Activated effector memory CD4-positive, alpha-beta T cell treated with Interleukin-2 at 50 U/mL for 16 hours (primary cell): ENCODE measurements at regions not wholly inside any gene's neighbourhood (a gene's known extent, or its start where the extent isn't known, plus 50 kb on each side); places are given as distances from the start of the nearest gene placed in this dataset.
"Not testable (repeated sequence)": the region's sequence is repeated elsewhere in the genome, so short reads cannot be mapped to it uniquely, and the experiment has no call there.

ENCODE experiments used
- DNase-seq: peaks from one replicate; pipeline ENCODE4 v3.0.0-alpha.2; 2020

DNA sequence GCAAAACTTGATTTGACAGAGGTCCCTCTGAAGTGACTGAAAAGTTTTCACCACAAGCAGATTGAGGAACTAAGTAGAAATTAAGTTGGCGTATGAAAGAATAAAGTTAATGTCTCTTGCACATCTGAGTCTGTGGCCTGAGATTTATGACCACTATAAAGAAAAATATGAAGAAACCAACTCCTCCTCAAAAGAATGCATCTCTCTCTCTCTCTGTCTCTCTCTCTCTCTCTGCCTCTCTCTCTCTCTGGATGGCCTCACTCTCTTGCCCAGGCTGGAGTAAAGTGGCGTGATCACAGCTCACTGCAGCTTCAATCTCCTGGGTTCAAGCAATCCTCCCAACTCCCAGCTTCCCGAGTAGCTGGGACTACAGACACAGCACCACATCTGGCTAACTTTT lies 55.2 kb downstream of the RPL22L1 start:
- DNase-seq = no peak

DNA sequence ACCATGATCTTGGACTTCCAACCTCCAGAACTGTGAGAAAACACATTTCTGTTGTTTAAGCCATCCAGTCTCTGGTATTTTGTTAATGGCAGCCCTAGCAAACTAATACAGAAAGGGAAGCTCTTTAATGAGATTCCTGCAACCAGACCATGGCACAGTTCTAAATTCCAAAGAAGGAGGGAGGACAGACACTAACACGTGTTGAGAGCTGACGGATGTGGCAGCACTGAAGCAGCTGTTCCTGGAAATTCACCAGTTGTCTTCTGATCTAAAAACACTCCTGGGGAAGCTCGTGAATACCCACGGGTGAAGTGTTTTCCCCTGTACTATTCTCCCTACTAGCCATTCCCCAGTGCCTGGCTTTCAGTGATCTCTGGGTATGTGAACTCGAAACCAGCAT lies 56.7 kb downstream of the RPL22L1 start:
- no peak for DNase-seq

DNA sequence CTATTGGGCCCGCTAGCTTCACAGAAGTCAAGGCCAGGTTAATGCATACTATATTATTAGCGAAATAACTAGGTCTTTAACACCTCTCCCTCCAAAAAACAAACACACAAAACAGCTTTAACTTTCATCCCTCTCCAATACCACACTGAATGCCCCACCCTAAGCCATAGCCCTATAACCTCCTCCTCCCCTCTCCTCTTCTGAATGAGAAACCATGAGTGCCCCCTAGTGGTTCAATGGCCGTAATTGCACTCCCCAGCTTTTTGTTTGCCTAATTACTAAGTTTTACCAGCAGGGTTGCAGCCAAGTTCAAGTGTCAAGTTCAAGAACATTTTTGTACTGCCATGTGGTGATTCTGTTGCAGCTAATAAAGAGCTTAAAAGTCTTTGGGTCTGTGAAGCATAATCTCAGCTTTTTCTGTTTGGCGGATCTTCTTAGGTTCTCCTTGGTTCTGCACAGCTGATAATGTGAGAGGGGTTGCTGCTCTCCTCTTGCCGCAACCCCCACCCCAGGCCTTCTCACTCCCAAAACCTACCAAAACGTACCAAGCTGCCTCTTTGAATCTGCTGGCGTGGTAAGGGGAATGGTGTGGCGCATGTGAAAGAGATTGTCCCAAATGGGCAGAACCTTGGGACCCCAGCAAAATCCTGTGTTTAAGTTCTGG lies 57.9 kb downstream of the RPL22L1 start:
- peak; percentile 40 for DNase-seq

DNA sequence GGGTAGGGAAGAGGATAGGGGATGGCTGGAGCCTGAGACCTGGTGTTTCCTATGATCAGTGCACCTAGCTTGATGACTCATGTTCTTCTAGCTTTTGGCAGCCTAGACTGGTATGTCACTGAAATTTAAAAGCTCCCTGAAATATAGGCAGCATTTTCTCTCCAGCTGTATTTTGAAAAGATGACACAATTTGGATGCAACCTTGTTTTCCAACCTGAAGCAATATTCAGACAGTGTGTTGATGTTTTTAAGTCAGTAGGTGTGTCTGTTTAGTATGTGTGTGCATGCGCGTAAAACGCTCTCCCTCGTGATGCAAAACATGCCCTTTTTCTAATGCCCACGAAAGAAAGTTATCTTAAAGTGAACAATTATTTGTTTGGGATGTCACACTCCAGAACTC lies 58.5 kb downstream of the RPL22L1 start:
- DNase-seq = no peak

DNA sequence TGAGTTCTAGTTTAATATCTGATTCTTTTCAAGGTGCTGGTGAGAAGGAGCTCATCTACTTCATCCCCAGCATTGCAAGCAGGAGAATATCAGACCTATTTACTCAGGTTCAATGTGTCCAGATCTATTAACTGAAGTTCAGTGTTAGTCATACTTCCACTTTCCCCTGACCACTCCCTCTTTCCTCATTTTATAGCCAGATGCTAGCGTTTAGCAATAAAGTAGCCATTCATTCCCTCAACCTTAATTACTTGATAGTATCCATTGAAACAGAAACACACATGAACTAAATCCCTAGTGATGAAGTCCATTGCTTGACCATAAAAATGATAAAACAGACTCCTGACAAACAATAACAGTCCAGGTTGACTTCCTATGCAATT lies 60.0 kb downstream of the RPL22L1 start:
- no peak for DNase-seq

DNA sequence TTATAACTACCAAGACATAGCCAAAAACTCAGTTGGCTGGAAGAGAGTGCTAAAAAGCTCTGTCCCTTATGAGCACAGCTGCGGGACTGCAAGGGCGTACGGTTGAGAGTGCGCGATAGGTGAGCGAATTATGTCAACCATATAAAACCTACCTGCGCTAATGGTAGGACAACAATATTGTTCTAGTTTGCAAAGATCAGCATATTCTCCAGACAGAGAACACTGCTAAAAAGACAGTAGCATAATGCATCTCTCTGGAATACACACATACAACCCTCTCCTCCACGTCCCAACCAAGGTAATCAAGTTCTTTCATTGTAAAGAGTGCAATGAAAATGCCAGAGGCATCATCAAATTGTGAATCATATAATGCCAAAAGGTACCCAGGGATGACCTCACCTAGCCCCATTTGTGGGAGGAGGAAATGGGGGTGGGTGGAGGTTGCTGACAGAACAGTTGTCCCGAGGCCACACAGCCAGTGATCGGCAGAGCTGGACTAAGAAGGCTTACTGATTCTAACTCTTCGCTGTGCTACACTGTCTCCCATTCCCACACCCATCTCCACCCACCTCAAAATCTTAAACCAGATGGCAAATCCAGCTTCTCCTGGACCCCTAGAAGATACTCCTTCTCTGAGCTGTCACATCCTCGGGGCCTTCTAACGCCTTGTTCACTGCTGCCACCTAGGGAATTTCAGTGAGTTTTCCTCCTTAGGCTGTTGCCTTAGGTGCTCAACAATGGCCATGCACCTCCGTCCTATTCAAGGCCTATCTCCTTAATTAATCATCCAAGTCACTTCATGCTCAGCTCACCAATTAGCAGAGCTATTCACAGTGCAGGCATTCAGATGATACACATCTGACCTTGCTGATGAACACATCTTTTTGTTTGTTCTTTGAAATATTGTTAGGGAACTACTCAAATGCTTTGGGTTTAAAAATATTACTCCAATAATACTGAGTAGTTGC lies 60.7 kb downstream of the RPL22L1 start:
- no peak for DNase-seq

DNA sequence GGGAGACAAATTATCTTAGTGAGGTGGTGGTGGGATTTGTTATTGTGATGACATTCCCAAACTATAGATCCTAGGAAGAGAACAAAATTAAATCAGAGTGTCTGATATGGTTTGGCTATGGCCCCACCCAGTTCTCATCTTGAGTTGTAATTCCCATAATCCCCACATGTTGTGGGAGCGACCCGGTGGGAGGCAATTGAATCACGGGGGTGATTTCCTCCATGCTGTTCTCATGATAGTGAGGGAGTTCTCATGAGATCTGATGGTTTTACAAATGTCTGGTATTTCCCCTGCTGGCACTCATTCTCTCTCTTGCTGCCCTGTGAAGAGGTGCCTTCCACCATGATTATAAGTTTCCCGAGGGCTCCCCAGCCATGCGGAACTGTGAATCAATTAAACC lies 62.0 kb downstream of the RPL22L1 start:
- DNase-seq = no peak

DNA sequence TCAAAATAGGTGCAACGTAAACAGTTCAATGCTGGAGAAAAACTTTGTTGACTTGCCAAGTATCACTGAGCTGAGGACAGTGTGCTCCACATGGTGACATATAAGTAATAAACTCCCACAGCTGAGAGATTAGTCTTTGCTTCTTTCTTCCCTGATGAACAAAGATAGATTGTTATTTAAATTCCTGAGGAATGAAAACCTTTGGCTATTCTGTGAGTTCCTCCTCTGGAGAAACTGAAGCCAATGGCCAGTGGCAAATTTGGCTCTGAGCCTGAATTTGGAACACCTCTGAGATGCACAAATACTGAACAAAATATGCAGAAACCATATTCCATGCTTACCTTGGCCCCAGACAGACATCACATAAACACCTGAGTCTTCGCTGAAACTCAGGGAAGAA lies 63.3 kb downstream of the RPL22L1 start:
- DNase-seq = no peak

DNA sequence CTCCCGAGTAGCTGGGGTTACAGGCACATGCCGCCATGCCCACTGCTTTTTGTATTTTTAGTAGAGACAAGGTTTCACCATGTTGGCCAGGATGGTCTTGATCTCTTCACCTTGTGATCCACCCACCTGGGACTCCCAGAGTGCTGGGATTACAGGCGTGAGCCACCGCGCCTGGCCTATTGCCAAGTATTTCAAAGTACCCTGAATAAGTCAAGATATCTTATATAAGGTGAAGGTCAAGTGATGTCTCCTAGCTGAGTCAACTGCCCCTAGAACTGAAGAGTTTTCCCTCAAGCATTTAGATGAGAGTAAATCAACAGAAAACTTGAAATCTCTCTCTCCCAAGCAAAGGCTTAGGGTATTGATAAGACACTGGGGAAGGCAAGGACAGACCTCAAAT lies 63.9 kb downstream of the RPL22L1 start:
- DNase-seq = no peak

DNA sequence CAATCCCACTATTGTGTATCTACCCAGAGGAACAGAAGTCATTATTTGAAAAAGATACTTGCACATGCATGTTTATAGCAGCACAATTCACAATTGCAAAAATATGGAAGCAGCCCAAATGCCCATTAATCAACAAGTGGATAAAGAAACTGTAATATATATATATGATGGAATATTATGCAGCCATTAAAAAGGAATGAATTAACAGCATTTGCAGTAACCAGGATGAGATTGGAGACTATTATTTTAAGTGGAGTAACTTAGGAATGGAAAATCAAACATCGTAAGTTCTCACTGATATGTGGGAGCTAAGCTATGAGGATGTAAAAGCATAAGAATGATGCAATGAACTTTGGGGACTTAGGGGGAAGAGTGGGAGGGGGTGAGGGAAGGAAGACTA lies 64.7 kb downstream of the RPL22L1 start:
- DNase-seq = not testable (repeated sequence)

DNA sequence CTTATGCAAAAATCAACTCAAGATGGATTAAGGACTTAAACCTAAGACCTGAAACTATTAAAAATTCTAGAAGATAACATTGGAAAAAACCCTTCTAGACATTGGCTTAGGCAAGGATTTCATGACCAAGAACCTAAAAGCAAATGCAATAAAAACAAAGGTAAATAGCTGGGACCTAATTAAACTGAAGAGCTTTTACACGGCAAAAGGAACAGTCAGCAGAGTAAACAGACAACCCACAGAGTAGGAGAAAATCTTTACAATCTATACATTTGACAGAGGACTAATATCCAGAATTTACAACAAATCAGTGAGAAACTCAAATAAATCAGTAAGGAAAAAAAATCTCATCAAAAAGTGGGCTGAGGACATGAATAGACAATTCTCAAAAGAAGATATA lies 65.4 kb downstream of the RPL22L1 start:
- not testable (repeated sequence) for DNase-seq

DNA sequence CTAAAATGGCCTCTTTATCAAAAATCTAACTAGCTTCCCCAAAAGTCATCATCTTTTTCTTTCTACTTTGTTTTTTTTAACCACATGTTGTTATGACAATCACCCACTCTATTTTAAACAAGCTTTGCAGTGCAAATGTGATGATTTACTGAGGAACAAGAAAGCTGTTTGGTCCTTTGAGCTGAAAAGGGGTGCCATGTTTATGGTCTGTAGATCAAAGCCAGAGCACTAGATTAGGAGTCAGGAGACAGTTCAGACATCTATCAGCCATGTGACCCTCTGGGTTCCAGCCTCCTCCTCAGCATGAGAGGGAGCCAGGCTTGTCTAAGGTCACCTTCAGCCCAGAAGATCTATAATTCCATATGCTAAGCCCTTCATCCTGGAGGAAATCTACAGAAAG lies 65.9 kb downstream of the RPL22L1 start:
- no peak for DNase-seq

DNA sequence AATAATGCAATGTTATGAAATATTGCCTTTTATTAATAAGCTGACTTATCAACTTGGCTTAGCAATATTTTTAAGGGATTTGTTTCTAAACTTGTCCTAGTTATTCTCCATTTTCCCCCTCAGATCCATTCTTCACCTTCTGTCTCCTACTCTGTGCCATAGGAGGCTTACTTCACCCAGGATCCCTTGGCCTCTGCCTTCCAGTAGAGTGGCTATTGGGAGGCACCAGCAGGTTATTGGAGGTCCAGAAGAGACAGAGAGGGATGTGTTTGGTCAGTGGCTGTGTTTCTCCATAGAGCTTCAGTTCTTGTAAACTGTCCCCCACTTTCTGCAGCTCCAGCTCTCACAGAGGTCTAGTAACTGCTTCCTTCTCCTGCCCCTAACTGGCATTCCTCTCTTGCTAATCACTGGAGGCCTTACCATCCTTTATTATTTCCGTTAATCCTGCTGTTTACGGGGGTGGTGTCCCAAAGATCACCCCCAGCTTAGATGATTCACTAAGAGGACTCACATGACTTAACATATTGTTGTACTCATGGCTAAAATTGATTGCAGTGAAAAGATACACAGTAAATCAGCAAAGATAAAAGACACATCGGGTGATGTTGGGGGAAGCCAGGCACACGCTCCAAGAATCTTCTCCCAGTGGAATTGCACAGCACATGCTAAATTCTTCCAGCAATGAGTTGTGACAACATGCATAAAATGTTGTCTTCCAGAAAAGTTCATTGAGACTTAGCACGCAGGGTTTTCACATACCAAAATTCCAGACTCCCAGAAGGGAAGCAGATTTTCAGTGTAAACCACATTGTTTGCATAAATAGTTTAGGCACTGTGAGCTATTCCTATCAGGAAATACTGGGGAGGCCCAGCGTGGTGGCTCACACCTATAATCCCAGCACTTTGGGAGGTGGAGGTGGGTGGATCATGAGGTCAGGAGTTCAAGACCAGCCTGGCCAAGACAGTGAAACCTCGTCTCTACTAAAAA lies 67.5 kb downstream of the RPL22L1 start:
- DNase-seq = no peak

DNA sequence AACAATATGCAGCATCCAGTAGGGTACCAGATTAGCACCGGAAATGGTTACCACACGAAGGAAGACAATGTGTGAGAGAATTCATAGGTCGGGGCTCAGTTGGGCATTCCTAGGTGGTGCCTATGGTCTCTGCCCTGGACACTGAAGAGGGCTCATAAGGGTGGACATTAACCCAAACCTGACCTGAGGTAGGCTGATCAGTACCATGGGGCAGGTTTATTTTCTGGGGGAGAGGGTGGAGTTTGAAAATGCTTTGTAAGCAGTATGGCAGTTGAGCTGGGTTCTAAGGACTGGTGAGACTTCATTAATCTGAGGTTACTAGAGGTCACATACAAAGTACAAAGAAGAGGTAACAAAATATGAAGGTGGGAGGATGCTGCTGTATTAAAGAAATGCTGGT lies 68.4 kb downstream of the RPL22L1 start:
- no peak for DNase-seq

DNA sequence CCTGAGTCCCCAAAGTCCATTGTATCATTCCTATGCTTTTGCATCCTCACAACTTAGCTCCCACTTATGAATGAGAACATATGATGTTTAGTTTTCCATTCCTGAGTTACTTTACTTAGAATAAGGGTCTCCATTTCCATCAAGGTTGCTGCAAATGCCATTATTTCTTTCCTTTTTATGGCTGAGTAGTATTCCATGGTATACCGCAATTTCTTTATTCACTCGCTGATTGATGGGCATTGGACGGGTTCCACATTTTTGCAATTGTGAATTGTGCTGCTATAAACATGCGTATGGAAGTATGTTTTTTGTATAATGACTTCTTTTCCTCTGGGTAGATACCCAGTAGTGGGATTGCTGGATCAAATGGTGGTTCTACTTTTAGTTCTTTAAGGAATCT lies 69.7 kb downstream of the RPL22L1 start:
- DNase-seq = not testable (repeated sequence)

DNA sequence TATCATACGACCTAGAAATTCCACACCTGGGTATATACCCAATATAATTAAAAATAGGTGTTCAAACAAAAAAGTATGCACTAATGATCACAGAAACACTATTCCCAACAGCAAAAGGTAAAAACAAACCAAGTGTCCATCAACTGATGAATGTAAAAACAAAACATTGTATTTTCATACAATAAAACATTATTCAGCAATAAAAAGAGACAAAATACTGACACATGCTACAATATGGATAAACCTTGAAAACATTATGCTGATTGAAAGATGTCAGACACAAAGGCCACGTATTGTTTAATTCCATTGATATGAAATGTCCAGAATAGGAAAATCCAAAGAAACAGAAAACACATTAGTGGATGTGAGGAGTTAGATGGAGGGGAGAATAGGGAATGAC lies 71.0 kb downstream of the RPL22L1 start:
- no peak for DNase-seq

DNA sequence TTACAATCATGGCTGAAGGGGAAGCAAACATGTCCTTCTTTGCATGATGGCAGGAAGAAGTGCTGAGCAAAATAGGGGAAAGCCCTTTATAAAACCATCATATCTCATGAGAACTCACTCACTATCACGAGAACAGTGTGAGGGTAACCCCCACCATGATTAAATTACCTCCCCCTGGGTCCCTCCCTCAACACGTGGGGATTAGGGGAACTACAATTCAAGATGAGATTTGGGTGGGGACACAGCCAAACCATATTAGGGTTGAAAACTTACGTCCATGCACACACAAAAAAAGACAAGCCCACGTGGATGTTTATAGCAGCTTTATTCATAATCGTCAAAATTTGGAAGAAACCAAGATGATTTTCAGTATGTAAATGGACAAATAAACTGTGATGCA lies 72.3 kb downstream of the RPL22L1 start:
- no peak for DNase-seq

DNA sequence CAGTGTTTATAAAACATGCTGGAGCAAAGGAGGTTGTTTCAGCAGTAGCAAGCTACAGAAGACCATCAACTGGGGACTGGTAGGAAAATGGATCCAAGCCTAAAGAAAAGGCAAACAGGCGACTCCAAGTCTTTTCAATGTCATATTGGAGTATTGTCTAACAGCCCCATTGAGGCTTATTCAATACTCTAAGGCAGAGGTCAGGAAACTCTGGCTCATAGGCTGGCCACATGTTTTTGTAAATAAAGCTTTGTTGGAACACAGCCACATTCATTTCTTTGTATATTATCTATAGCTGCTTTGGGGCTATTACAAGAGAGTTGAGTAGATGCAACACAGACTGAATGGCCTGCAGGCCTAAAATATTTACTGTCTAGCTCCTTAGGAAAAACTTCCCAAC lies 77.5 kb downstream of the RPL22L1 start:
- DNase-seq = no peak

DNA sequence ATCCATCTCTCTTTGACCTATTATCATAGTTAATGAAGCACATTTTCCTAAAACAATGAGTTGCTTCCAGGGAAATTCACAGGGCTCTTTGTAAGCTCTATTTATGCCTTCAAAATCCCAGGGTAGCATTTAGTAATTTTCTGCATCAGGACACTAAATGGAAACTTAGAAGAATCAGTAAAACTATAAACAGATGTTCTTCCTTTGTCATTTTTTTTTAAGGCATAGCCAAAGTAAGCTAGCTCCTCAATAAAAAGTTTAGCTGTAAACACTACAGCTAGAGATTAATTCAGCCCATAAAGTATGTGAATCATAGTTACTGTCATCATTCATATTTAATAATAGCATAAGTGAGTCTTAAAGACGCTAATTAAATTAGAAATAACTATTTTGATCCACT lies 79.3 kb downstream of the RPL22L1 start:
- DNase-seq = no peak

DNA sequence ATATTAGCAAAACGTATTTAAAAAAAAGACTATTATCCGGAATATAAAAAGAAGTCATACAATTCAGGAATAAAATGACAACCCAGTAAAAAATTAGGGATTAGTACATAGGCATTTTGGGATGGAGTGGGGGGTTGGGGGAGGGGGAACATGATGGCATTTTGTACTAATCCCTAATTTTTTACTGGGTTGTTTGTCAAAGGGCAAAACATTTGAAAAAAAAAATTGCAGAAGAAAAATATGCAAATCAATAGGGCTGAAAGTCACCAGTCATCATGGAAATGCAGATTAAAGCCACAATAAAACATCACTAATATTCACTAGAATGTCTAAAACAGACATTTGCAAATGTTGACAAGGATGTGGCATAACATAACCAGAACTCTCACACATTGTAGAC lies 82.5 kb downstream of the RPL22L1 start:
- DNase-seq = no peak

DNA sequence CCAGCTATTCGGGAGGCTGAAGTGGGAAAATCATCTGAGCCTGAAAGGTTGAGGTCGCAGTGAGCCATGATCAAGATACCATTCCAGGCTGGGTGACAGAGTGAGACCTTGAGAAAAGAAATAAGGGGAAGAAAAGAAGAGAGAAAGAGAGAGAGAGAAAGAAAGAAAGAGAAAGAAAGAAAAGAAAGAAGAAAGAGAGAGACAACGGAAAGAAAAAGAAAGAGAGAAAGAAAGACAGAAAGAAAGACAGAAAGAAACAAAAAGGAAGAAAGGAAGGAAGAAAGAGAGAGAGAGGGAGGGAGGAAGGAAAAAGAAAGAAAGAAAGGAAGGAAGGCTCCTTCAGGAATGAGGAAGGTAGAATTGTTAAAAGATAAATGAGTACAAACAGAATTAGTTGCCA lies 84.5 kb downstream of the RPL22L1 start:
- no peak for DNase-seq

DNA sequence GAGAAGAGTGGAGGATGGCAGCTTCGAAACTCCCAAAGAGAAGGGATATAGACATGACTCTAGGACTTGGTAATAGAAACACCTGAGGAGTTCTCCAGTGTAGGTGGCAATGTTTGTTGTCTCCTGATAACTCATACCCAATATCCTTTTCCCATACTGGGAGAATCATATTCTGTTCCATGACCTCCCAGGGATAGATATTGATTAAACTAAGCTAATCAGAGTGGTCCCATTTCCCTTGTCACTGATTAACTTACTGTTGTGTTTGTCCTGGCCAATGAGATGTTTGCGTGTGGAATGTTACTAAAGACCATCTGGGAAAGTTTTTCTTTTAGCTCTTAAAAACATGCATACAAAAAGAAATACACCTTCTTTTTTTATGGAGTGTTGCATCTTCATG lies 85.6 kb downstream of the RPL22L1 start:
- no peak for DNase-seq

DNA sequence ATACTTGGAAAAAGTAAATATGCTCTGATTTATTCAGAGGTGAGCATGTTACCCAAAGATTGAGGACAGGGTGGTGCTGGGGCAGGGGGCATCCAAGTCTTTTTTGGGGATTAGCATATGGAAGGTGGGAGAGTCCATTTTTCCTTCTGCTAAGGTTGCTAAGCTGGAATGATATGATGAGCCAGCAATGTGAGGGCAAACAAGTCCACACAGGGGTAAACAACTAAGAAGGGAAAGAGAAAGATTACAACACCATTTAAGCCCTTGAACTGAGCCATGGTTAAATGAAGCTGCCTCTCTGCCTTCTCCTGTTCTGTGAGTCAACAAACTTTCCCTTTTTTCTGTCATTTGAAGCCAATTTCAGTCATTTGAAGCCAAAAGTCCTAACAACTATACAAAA lies 89.0 kb downstream of the RPL22L1 start:
- DNase-seq = no peak
